IMR-90 (cell line): ENCODE measurements at regions not wholly inside any gene's neighbourhood (a gene's known extent, or its start where the extent isn't known, plus 50 kb on each side); places are given as distances from the start of the nearest gene placed in this dataset.

Source experiments
- ATAC-seq: fragments of 200-7000 bp; cut with Tn5 transposase; 2 replicates; pipeline ENCODE4 v1.9.1; 2020; ENCODE audit warnings: low read depth, mild to moderate bottlenecking, moderate library complexity
- BruUV-seq: library from RNA; stranded (reverse); fragments of 400-500 nt; replicated peaks from 2 replicates; lab custom pipeline; 2021; lab: Mats Ljungman, UMichigan
- CTCF ChIA-PET: fragments of 300-600 bp; formaldehyde crosslinking; extraction: SDS; loops from one replicate; lab custom pipeline; 2021; ENCODE audit warnings: antibody characterized with exemption; lab: Yijun Ruan, JAX
- POLR2A ChIA-PET: fragments of 300-600 bp; sonication (Branson Sonifier 250); formaldehyde crosslinking; loops from one replicate; lab custom pipeline; 2022; ENCODE audit warnings: antibody characterized with exemption; ENCODE audit not compliant: unreplicated experiment; lab: Charles Lee
- DNase-seq: peaks from one replicate; pipeline ENCODE4 v3.0.0; 2013
- H2AFZ ChIP-seq: replicated peaks from 2 replicates; pipeline ENCODE3; 2013; ENCODE audit warnings: low read length, mild to moderate bottlenecking; ENCODE audit not compliant: poor library complexity
- H2AK5ac ChIP-seq: 2 replicates; pipeline ENCODE4 v1.6.1; 2013; ENCODE audit warnings: low read depth, low read length, inconsistent platforms
- H2AK9ac ChIP-seq: replicated peaks from 2 replicates; pipeline ENCODE3; 2013; ENCODE audit warnings: mild to moderate bottlenecking, low read depth, low read length, moderate library complexity; ENCODE audit not compliant: poor library complexity
- H2BK120ac ChIP-seq: 2 replicates; pipeline ENCODE4 v1.6.1; 2013; ENCODE audit warnings: low read depth, low read length, inconsistent platforms
- H2BK15ac ChIP-seq: 3 replicates; pipeline ENCODE4 v1.6.1; 2013; ENCODE audit warnings: low read depth, low read length, inconsistent platforms
- H2BK20ac ChIP-seq: 2 replicates; pipeline ENCODE4 v1.6.1; 2013; ENCODE audit warnings: low read depth, mild to moderate bottlenecking, inconsistent platforms, low read length, moderate library complexity
- H2BK5ac ChIP-seq: 2 replicates; pipeline ENCODE4 v1.6.1; 2013; ENCODE audit warnings: mild to moderate bottlenecking, low read depth, low read length, inconsistent platforms; ENCODE audit not compliant: poor library complexity, severe bottlenecking
- H3K14ac ChIP-seq: replicated peaks from 2 replicates; pipeline ENCODE4 v1.6.1; 2013; ENCODE audit warnings: low read depth, low read length, inconsistent platforms
- H3K18ac ChIP-seq: 2 replicates; pipeline ENCODE4 v1.6.1; 2013; ENCODE audit warnings: low read depth, low read length, control low read depth
- H3K23ac ChIP-seq: 2 replicates; pipeline ENCODE4 v1.6.1; 2013; ENCODE audit warnings: low read depth, low read length, inconsistent platforms
- H3K27ac ChIP-seq: 2 replicates; pipeline ENCODE4 v1.5.1; 2013; ENCODE audit warnings: mild to moderate bottlenecking, control low read depth, low read length; ENCODE audit not compliant: insufficient read depth
- H3K27me3 ChIP-seq: 2 replicates; pipeline ENCODE4 v1.6.1; 2013; ENCODE audit warnings: low read length; ENCODE audit not compliant: control insufficient read depth, insufficient read depth
- H3K36me3 ChIP-seq: 2 replicates; pipeline ENCODE4 v1.6.1; 2013; ENCODE audit warnings: low read length, mixed read lengths; ENCODE audit not compliant: control insufficient read depth, insufficient read depth
- H3K4ac ChIP-seq: 2 replicates; pipeline ENCODE4 v1.6.1; 2013; ENCODE audit warnings: low read depth, low read length, inconsistent platforms
- H3K4me1 ChIP-seq: 2 replicates; pipeline ENCODE4 v1.6.1; 2013; ENCODE audit warnings: low read length, mixed read lengths; ENCODE audit not compliant: control insufficient read depth, insufficient read depth
- H3K4me2 ChIP-seq: 2 replicates; pipeline ENCODE4 v1.6.1; 2013; ENCODE audit warnings: low read depth, mild to moderate bottlenecking, control low read depth, low read length, moderate library complexity
- H3K4me3 ChIP-seq: 2 replicates; pipeline ENCODE4 v1.5.1; 2013; ENCODE audit warnings: low read depth, mild to moderate bottlenecking, control low read depth, low read length, moderate library complexity; ENCODE audit not compliant: insufficient read depth
- H3K56ac ChIP-seq: 2 replicates; pipeline ENCODE4 v1.6.1; 2013; ENCODE audit warnings: low read length, inconsistent platforms; ENCODE audit not compliant: insufficient read depth; ENCODE audit errors: extremely low read depth
- H3K79me1 ChIP-seq, 2 experiments: 2 replicates each; pipeline ENCODE4 v1.6.1; 2013; ENCODE audit warnings: low read length in 2 of 2, inconsistent platforms in 1 of 2, low read depth in 1 of 2
- H3K9ac ChIP-seq: 2 replicates; pipeline ENCODE4 v1.6.1; 2013; ENCODE audit warnings: low read depth, low read length, control low read depth
- H3K9me1 ChIP-seq: 2 replicates; pipeline ENCODE4 v1.6.1; 2013; ENCODE audit warnings: low read length, inconsistent platforms; ENCODE audit not compliant: insufficient read depth
- H3K9me3 ChIP-seq: 2 replicates; pipeline ENCODE4 v1.6.1; 2013; ENCODE audit warnings: low read length; ENCODE audit not compliant: control insufficient read depth, insufficient read depth
- H4K20me1 ChIP-seq: 2 replicates; pipeline ENCODE4 v1.6.1; 2013; ENCODE audit warnings: low read length, inconsistent platforms; ENCODE audit not compliant: insufficient read depth
- H4K5ac ChIP-seq: 2 replicates; pipeline ENCODE4 v1.6.1; 2013; ENCODE audit warnings: mild to moderate bottlenecking, low read depth, low read length, control low read depth
- H4K8ac ChIP-seq, 2 experiments: 2 replicates each; pipeline ENCODE4 v1.6.1; 2013; ENCODE audit warnings: low read depth in 2 of 2, low read length in 2 of 2, control low read depth in 1 of 2, inconsistent platforms in 1 of 2
- H4K91ac ChIP-seq: 2 replicates; pipeline ENCODE4 v1.6.1; 2013; ENCODE audit warnings: low read depth, low read length, inconsistent platforms; ENCODE audit not compliant: insufficient read depth
- CEBPB ChIP-seq: IDR thresholded peaks from 2 replicates; pipeline ENCODE4 v1.6.1; 2012; ENCODE audit warnings: low read depth, low read length, improper control_type of control experiment
- CHD1 ChIP-seq: IDR thresholded peaks from 2 replicates; pipeline ENCODE4 v1.6.1; 2012; ENCODE audit warnings: low read depth, low read length, improper control_type of control experiment
- ELK1 ChIP-seq: fragments of 150-350 bp; IDR thresholded peaks from 2 replicates; pipeline ENCODE4 v1.6.1; 2016; ENCODE audit warnings: low read depth, mild to moderate bottlenecking, low read length, moderate library complexity, borderline replicate concordance
- FOS ChIP-seq: fragments of 150-350 bp; IDR thresholded peaks from 2 replicates; pipeline ENCODE4 v1.6.1; 2016; ENCODE audit warnings: low read depth, low read length
- MAFK ChIP-seq: IDR thresholded peaks from 2 replicates; pipeline ENCODE4 v1.6.1; 2012; ENCODE audit warnings: low read depth, low read length, improper control_type of control experiment
- MXI1 ChIP-seq: IDR thresholded peaks from 2 replicates; pipeline ENCODE4 v1.6.1; 2012; ENCODE audit warnings: low read depth, mild to moderate bottlenecking, low read length, moderate library complexity, borderline replicate concordance
- NFE2L2 ChIP-seq: fragments of 150-350 bp; IDR thresholded peaks from 2 replicates; pipeline ENCODE4 v1.6.1; 2016; ENCODE audit warnings: low read depth, mild to moderate bottlenecking, low read length
- POLR2A ChIP-seq: IDR thresholded peaks from 2 replicates; pipeline ENCODE4 v1.6.1; 2012; ENCODE audit warnings: mild to moderate bottlenecking, low read depth, low read length
- RAD21 ChIP-seq: IDR thresholded peaks from 2 replicates; pipeline ENCODE4 v1.6.1; 2012; ENCODE audit warnings: low read length, improper control_type of control experiment
- RCOR1 ChIP-seq: IDR thresholded peaks from 2 replicates; pipeline ENCODE4 v1.6.1; 2012; ENCODE audit warnings: mild to moderate bottlenecking, low read length, improper control_type of control experiment; ENCODE audit not compliant: insufficient replicate concordance
- RFX5 ChIP-seq: IDR thresholded peaks from 2 replicates; pipeline ENCODE4 v1.8.0; 2012; ENCODE audit warnings: low read depth, mild to moderate bottlenecking, low read length, moderate library complexity
- SMC3 ChIP-seq: fragments of 150-350 bp; IDR thresholded peaks from 2 replicates; pipeline ENCODE4 v1.6.1; 2016; ENCODE audit warnings: low read depth, mild to moderate bottlenecking, antibody characterized with exemption, low read length, moderate library complexity
- USF2 ChIP-seq: fragments of 150-350 bp; IDR thresholded peaks from 2 replicates; pipeline ENCODE4 v1.6.1; 2017; ENCODE audit warnings: mild to moderate bottlenecking, antibody characterized with exemption, low read length, low read depth
- dilution Hi-C: fragments of 300-500 bp; cut with HindIII; formaldehyde crosslinking; loops from one replicate; pipeline ENCODE4 v1.14.3; 2018; ENCODE audit warnings: low sequenced_read_pairs; ENCODE audit not compliant: unreplicated experiment
- in situ Hi-C: fragments of 300-500 bp; cut with MboI; formaldehyde crosslinking; loops from 3 replicates; pipeline ENCODE4 v1.14.3; 2019; ENCODE audit warnings: low sequenced_read_pairs, inconsistent platforms, mixed read lengths
- intact Hi-C: fragments of 100-400 bp; cut with micrococcal nuclease; formaldehyde crosslinking; loops from 2 replicates; pipeline ENCODE4 v1.10.0; 2022

GRCh38 chr17:63311416-63311937 lies 134.6 kb downstream of the CYB561 start:
- H2BK20ac ChIP-seq = no peak overlapping the region
- TF ChIP-seq RCOR1 (no peak), ELK1 (no peak), NFE2L2 (no peak), RFX5 (no peak), USF2 (no peak), POLR2A (no peak), RAD21 (no peak), CEBPB (no peak), MAFK (no peak), SMC3 (no peak), MXI1 (no peak), FOS (no peak), CHD1 (no peak)
- DNase-seq = no peak
- peaks cover 3% of the 10 kb centered on the region; the same call in 1 of the 2 replicates for H3K9me1 ChIP-seq
- no peaks in the 10 kb centered on the region for H4K20me1 ChIP-seq
- H4K91ac ChIP-seq = no peak overlapping the region
- no peak overlapping the region for H3K14ac ChIP-seq
- H3K36me3 ChIP-seq = peaks cover 12% of the 10 kb centered on the region
- H2BK120ac ChIP-seq = no peak overlapping the region
- H4K8ac ChIP-seq = no peak overlapping the region
- no peak overlapping the region for H3K4me2 ChIP-seq
- no peak overlapping the region for H2AFZ ChIP-seq
- no peak overlapping the region for H2AK5ac ChIP-seq
- no peak overlapping the region for H3K27ac ChIP-seq
- ChIA-PET POLR2A (interaction anchor here (0.6 kb wide), 1 partner anchor 9 kb away, joined by 4 read pairs; no protein-coding TSS in a partner anchor), CTCF (no interaction called here)
- no peak overlapping the region for H2AK9ac ChIP-seq
- no peaks in the 10 kb centered on the region for H3K9me3 ChIP-seq
- H3K23ac ChIP-seq = no peak overlapping the region
- BruUV-seq = no TSS peak
- H2BK5ac ChIP-seq = no peak overlapping the region
- peaks cover 18% of the 10 kb centered on the region in 2 experiments; a peak in 3 of 4 replicates for H3K79me1 ChIP-seq
- no peak overlapping the region for H3K9ac ChIP-seq
- no peak overlapping the region for H3K4ac ChIP-seq
- dilution Hi-C loops (no loop called here), intact Hi-C loops (no loop called here), in situ Hi-C loops (no loop called here)
- H3K4me3 ChIP-seq = no peak overlapping the region
- no peak overlapping the region for H2BK15ac ChIP-seq
- H3K18ac ChIP-seq = no peak overlapping the region
- no peak overlapping the region for H3K56ac ChIP-seq
- ATAC-seq = no peak
- H3K4me1 ChIP-seq = peaks cover 5% of the 10 kb centered on the region; the same call in 1 of the 2 replicates
- H4K5ac ChIP-seq = no peak overlapping the region
- H3K27me3 ChIP-seq = no peaks in the 10 kb centered on the region
